Gastrocnemius medialis (tissue), 4 donors: ENCODE measurements at regions not wholly inside any gene's neighbourhood (a gene's known extent, or its start where the extent isn't known, plus 50 kb on each side); places are given as distances from the start of the nearest gene placed in this dataset.
"Not testable (repeated sequence)": the region's sequence is repeated elsewhere in the genome, so short reads cannot be mapped to it uniquely, and the experiment has no call there.

Source experiments
- ATAC-seq, 2 donors: fragments of 150-250 bp; one replicate each; pipeline ENCODE4 v1.9.1; 2016
- DNase-seq, 2 donors: peaks; one replicate each; pipeline ENCODE4 v3.0.0-alpha.2; 2019
- H3K27ac ChIP-seq, 4 donors: fragments of 200-600 bp; sonication (generic); 1 replicate in 1 of 4; 2 replicates in 3 of 4; pipeline ENCODE4 v1.5.1; 2016 to 2018; ENCODE audit warnings: mild to moderate bottlenecking in 2 of 4, moderate library complexity in 1 of 4
- H3K27me3 ChIP-seq, 3 donors: fragments of 200-600 bp; sonication (generic) in 2 of 3; 1 replicate in 1 of 3; 2 replicates in 2 of 3; pipeline versions ENCODE4 v1.5.1 to v1.6.0; 2016 to 2019; ENCODE audit warnings: mild to moderate bottlenecking in 1 of 3, moderate library complexity in 1 of 3
- H3K36me3 ChIP-seq, 2 donors: fragments of 200-600 bp; sonication (generic) in 1 of 2; one replicate each; pipeline ENCODE4 v1.5.1; 2017 to 2018
- H3K4me1 ChIP-seq, 2 donors: fragments of 200-600 bp; sonication (generic) in 1 of 2; one replicate each; pipeline ENCODE4 v1.5.1; 2016 to 2017; ENCODE audit warnings: mild to moderate bottlenecking in 2 of 2
- H3K4me3 ChIP-seq, 4 donors: fragments of 200-600 bp; sonication (generic) in 3 of 4; 1 replicate in 1 of 4; 2 replicates in 3 of 4; pipeline ENCODE4 v1.5.1; 2016 to 2019; ENCODE audit warnings: mild to moderate bottlenecking in 2 of 4
- H3K9me3 ChIP-seq, 3 donors: fragments of 200-600 bp; sonication (generic) in 2 of 3; 1 replicate in 1 of 3; 2 replicates in 2 of 3; pipeline ENCODE4 v1.5.1; 2016 to 2019
- CTCF ChIP-seq, 5 experiments: fragments of 450-650 bp in 3 of 5; fragments of 200-600 bp in 2 of 5; sonication (generic) in 2 of 5; IDR thresholded peaks in 4 of 5; conservative IDR thresholded peaks in 1 of 5; 1 replicate in 4 of 5; 2 replicates in 1 of 5; pipeline ENCODE4 v1.5.1; 2016 to 2019; ENCODE audit warnings: antibody characterized with exemption in 5 of 5, mild to moderate bottlenecking in 3 of 5, moderate library complexity in 3 of 5
- POLR2A ChIP-seq, 2 donors: fragments of 450-650 bp; IDR thresholded peaks; one replicate each; pipeline ENCODE4 v1.6.1; 2017; ENCODE audit warnings: antibody characterized with exemption in 2 of 2, mild to moderate bottlenecking in 2 of 2, moderate library complexity in 2 of 2
- in situ Hi-C, 4 donors: fragments of 200-750 bp; cut with MboI; loops; one replicate each; pipeline versions ENCODE4 v1.15.0 to v1.8.0; 2017; ENCODE audit warnings: low sequenced_read_pairs in 4 of 4
- intact Hi-C: fragments of 100-400 bp; cut with DNase I; formaldehyde crosslinking; loops from one replicate; pipeline ENCODE4 v1.15.1; 2023; ENCODE audit warnings: low total_unique reads

- ATAC-seq = no peak
- H3K4me1 ChIP-seq = no peaks in the 10 kb centered on the region
- in situ Hi-C loops (no loop called here), intact Hi-C loops (no loop called here)
- no peaks in the 10 kb centered on the region for H3K9me3 ChIP-seq
- TF ChIP-seq CTCF (IDR thresholded peaks at IDR 0.05 in 4 of 5, conservative IDR thresholded peaks at IDR 0.05 in 1 of 5) (no peak), POLR2A (IDR thresholded peaks at IDR 0.05) (no peak)
- no peak overlapping the region for H3K27ac ChIP-seq
- no peak overlapping the region for H3K4me3 ChIP-seq
- H3K36me3 ChIP-seq = no peaks in the 10 kb centered on the region
- no peak for DNase-seq
- H3K27me3 ChIP-seq = no peaks in the 10 kb centered on the region
Observed at GRCh38 chr17:65307961-65308316, 170.8 kb downstream of the RGS9 start.

- TF ChIP-seq CTCF (IDR thresholded peaks at IDR 0.05 in 4 of 5, conservative IDR thresholded peaks at IDR 0.05 in 1 of 5) (no peak), POLR2A (IDR thresholded peaks at IDR 0.05) (no peak)
- Histone ChIP-seq H3K36me3 (no peaks in the 10 kb centered on the region), H3K4me3 (no peak overlapping the region), H3K9me3 (no peaks in the 10 kb centered on the region), H3K4me1 (no peaks in the 10 kb centered on the region), H3K27ac (no peak overlapping the region), H3K27me3 (no peaks in the 10 kb centered on the region)
- intact Hi-C loops = no loop called here
- ATAC-seq = no peak
- in situ Hi-C loops = no loop called here
- no peak for DNase-seq
Observed at GRCh38 chr17:65307081-65307960, 170.2 kb downstream of the RGS9 start.

- TF ChIP-seq CTCF (IDR thresholded peaks at IDR 0.05 in 4 of 5, conservative IDR thresholded peaks at IDR 0.05 in 1 of 5) (no peak), POLR2A (IDR thresholded peaks at IDR 0.05) (no peak)
- ATAC-seq (no peak), DNase-seq (no peak)
- Histone ChIP-seq H3K4me1 (no peaks in the 10 kb centered on the region), H3K27me3 (no peaks in the 10 kb centered on the region), H3K27ac (no peak overlapping the region), H3K9me3 (no peaks in the 10 kb centered on the region), H3K36me3 (no peaks in the 10 kb centered on the region), H3K4me3 (no peak overlapping the region)
- in situ Hi-C loops = no loop called here
- intact Hi-C loops = no loop called here
Observed at GRCh38 chr17:65305778-65306177, 168.6 kb downstream of the RGS9 start.

- H3K9me3 ChIP-seq = no peaks in the 10 kb centered on the region
- H3K27me3 ChIP-seq = no peaks in the 10 kb centered on the region
- TF ChIP-seq CTCF (IDR thresholded peaks at IDR 0.05 in 4 of 5, conservative IDR thresholded peaks at IDR 0.05 in 1 of 5) (no peak), POLR2A (IDR thresholded peaks at IDR 0.05) (no peak)
- no peak overlapping the region for H3K27ac ChIP-seq
- no peaks in the 10 kb centered on the region for H3K36me3 ChIP-seq
- in situ Hi-C loops (no loop called here), intact Hi-C loops (no loop called here)
- ATAC-seq (no peak), DNase-seq (no peak)
- H3K4me3 ChIP-seq = no peak overlapping the region
- H3K4me1 ChIP-seq = no peaks in the 10 kb centered on the region
Observed at GRCh38 chr17:65305116-65305515, 167.9 kb downstream of the RGS9 start.

- in situ Hi-C loops, H3K27ac ChIP-seq, intact Hi-C loops, H3K27me3 ChIP-seq, ATAC-seq, H3K9me3 ChIP-seq, H3K36me3 ChIP-seq, H3K4me1 ChIP-seq, DNase-seq, H3K4me3 ChIP-seq: not testable (repeated sequence)
Observed at GRCh38 chr17:65301882-65302281, 164.7 kb downstream of the RGS9 start.
